Activated T-cell treated with anti-CD3 and anti-CD28 coated beads, Interleukin-2, amount 50 U/mL, for 72 hours (primary cell): ENCODE measurements at regions not wholly inside any gene's neighbourhood (a gene's known extent, or its start where the extent isn't known, plus 50 kb on each side); places are given as distances from the start of the nearest gene placed in this dataset.

ENCODE experiments used
- ATAC-seq, 2 donors: fragments of 150-1000 bp; cut with Tn5 transposase; replicated peaks in 1 of 2; 2 replicates each; pipeline ENCODE4 v1.10.0; 2021; ENCODE audit warnings: moderate library complexity in 2 of 2, mild to moderate bottlenecking in 1 of 2
- DNase-seq, 2 donors: peaks; one replicate each; pipeline ENCODE4 v3.0.0; 2021 to 2022; ENCODE audit warnings: mixed read lengths in 1 of 2
- H3K27ac Mint-ChIP-seq: one replicate; pipeline ENCODE4 v1.8.0; 2022; ENCODE audit warnings: mild to moderate bottlenecking, moderate library complexity, mixed read lengths
- H3K27me3 Mint-ChIP-seq: one replicate; pipeline ENCODE4 v1.8.0; 2022; ENCODE audit warnings: low read depth, mixed read lengths
- H3K36me3 Mint-ChIP-seq, 2 donors: one replicate each; pipeline ENCODE4 v1.8.0; 2022; ENCODE audit warnings: mixed read lengths in 2 of 2, mild to moderate bottlenecking in 1 of 2; ENCODE audit not compliant: insufficient read depth in 2 of 2
- H3K4me1 Mint-ChIP-seq: one replicate; pipeline ENCODE4 v1.8.0; 2022; ENCODE audit warnings: low read depth, mixed read lengths
- H3K4me3 Mint-ChIP-seq, 2 donors: one replicate each; pipeline ENCODE4 v1.8.0; 2022; ENCODE audit warnings: mild to moderate bottlenecking in 2 of 2, mixed read lengths in 2 of 2, moderate library complexity in 2 of 2
- H3K9me3 Mint-ChIP-seq, 2 donors: one replicate each; pipeline ENCODE4 v1.8.0; 2022; ENCODE audit warnings: mixed read lengths in 2 of 2

DNA sequence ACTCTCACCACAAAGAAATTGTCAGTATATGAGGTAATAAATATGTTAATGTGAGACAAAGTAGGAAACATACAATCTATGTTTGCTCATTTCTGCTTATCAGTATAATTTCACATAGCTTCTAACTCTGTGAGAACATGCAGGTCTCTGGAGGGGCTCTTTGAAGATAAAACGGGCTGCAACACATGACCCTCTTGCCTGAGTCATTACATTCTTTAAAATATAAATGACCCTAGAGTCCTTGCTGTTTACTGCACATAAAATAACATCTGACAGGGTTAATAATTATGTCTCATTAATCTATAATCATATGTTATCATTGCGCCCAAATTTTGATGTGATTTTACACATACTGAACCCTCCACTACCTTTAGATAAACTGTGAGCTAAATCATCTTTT, 681.5 kb downstream of the ARAP2 start:
- no peak overlapping the region for H3K4me3 Mint-ChIP-seq
- no peaks in the 10 kb centered on the region for H3K36me3 Mint-ChIP-seq
- no peak overlapping the region for H3K27ac Mint-ChIP-seq
- ATAC-seq (no peak), DNase-seq (no peak)
- H3K4me1 Mint-ChIP-seq: no peaks in the 10 kb centered on the region
- H3K9me3 Mint-ChIP-seq: peaks cover 0 to 3% of the 10 kb centered on the region in 2 donors
- no peaks in the 10 kb centered on the region for H3K27me3 Mint-ChIP-seq

DNA sequence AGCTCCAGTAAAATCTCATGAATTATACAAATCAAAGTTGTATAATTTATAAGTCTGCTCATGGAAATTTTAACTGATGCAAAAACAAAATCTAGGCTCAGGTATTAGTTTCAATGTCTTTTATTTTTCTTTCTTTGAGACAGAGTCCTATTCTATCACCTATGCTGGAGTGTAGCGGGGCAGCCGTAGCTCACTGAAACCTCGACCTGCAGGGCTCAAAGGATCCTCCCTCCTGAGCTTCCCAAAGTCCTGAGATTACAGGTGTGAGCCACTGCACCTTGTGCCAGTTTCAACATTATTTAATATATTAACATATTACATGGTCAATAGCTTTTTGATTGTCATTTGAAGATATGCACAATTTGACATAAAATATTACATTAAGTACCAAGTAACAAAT, 678.7 kb downstream of the ARAP2 start:
- no peak for DNase-seq
- Mint-ChIP-seq H3K27ac (no peak overlapping the region), H3K9me3 (peaks cover 2 to 4% of the 10 kb centered on the region in 2 donors), H3K4me1 (no peaks in the 10 kb centered on the region), H3K4me3 (no peak overlapping the region), H3K36me3 (no peaks in the 10 kb centered on the region), H3K27me3 (no peaks in the 10 kb centered on the region)
- no peak for ATAC-seq

DNA sequence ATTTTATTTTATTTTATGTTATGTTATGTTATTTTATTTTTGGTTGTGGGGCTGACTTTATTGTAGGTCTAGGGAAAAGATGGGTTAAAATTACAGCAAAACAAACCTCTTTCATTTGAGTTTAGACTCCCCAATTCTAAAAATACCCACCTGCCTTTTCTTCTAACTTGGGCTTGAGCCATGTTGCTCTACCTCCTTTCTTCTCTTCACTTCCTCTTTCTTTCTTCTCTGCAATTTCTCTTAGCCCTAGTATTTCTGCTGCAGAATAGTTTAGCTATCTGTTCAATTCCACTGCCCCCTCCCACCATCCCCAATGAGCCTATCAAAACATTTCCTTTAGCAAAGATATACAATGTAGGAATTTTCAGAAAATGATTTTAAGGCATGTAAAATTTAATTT, 653.3 kb downstream of the ARAP2 start:
- Mint-ChIP-seq H3K9me3 (peaks cover 0 to 5% of the 10 kb centered on the region in 2 donors), H3K36me3 (no peaks in the 10 kb centered on the region), H3K27me3 (no peaks in the 10 kb centered on the region), H3K4me1 (no peaks in the 10 kb centered on the region), H3K4me3 (no peak overlapping the region), H3K27ac (no peak overlapping the region)
- ATAC-seq (no peak), DNase-seq (no peak)

DNA sequence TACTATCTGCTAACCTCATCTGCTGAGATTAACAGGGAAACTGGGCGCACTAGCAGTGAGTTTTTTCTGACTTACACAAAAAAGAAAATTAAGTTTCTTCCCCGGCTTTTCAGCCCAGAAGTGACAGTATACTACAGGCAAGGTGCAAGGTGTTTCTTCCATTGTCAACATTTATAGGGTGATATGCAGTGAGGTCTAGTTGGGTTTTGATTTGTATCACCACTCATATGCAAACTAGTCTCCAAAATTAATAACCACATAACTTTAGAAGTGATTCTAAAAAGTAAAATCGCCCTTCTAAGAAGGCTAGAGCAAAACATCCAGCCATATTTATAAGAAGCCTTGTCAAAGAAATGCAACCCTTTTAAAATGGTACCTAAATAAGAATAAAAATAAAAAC, 640.1 kb downstream of the ARAP2 start:
- Mint-ChIP-seq H3K27ac (no peak overlapping the region), H3K4me3 (no peak overlapping the region), H3K36me3 (no peaks in the 10 kb centered on the region), H3K4me1 (no peaks in the 10 kb centered on the region), H3K27me3 (no peaks in the 10 kb centered on the region), H3K9me3 (peaks cover 2% of the 10 kb centered on the region in 2 donors)
- no peak for DNase-seq
- ATAC-seq: no peak

DNA sequence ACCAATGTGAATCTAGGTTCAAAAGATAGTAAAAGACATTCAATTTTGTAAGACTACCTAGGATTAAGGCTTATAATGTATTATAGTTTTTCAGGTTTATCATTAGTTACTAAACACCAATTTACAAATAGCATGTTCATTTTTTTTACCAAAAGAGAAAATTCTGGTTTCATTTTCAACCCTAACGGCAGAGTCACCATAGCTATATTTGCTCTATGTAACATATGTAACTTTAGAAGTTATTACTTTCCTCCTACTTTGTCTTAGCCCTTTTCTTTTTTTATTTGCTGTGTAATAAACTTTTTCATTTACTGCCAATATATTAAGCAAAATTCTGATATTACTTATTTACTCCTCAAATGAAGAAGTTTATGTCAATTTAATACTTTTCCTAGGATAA, 639.6 kb downstream of the ARAP2 start:
- Mint-ChIP-seq H3K4me1 (no peaks in the 10 kb centered on the region), H3K27me3 (no peaks in the 10 kb centered on the region), H3K36me3 (no peaks in the 10 kb centered on the region), H3K27ac (no peak overlapping the region), H3K9me3 (peaks cover 2 to 4% of the 10 kb centered on the region in 2 donors), H3K4me3 (no peak overlapping the region)
- ATAC-seq (no peak), DNase-seq (no peak)

DNA sequence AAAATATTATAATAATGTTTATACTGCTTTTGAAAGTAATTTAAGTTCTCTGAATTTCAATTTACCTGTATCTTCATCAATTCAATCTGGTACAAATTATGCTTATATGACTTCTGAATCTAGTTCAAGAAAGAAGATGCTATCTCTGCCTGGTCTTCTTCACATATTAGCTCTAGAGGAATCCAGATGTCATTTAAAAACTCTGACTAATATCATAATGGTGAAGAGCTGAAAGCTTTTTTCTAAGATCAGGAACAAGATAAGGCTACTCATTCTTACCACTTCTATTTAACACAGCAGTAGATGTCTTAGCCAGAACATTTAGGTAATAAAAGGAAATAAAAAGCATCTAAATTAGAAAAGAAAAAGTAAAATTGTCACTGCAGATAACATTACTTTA, 636.1 kb downstream of the ARAP2 start:
- Mint-ChIP-seq H3K27me3 (no peaks in the 10 kb centered on the region), H3K27ac (no peak overlapping the region), H3K4me3 (no peak overlapping the region), H3K36me3 (no peaks in the 10 kb centered on the region), H3K4me1 (no peaks in the 10 kb centered on the region), H3K9me3 (peaks cover 0 to 6% of the 10 kb centered on the region in 2 donors)
- DNase-seq: no peak
- ATAC-seq: no peak

DNA sequence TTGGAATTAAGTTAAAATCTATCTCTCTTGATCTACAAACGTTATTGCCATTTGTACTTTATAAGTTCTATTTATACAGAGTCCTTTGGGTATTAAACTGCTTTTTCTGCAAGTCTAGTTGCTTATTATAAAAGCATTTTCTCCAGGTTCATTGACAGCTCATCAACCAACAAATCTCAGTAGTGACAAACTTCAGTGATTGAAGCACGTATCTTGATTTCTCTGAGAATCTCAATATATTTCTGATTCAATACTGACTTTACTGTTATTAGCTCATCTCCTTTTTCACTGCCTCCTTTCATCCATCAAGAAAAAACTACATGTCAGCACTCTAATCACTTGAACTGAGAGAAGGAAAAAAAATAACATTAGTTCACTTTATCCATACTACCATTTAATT, 630.2 kb downstream of the ARAP2 start:
- no peaks in the 10 kb centered on the region for H3K4me1 Mint-ChIP-seq
- DNase-seq (no peak), ATAC-seq (no peak)
- no peaks in the 10 kb centered on the region for H3K36me3 Mint-ChIP-seq
- H3K27me3 Mint-ChIP-seq: no peaks in the 10 kb centered on the region
- H3K27ac Mint-ChIP-seq: no peak overlapping the region
- H3K9me3 Mint-ChIP-seq: peaks cover 0 to 4% of the 10 kb centered on the region in 2 donors
- H3K4me3 Mint-ChIP-seq: no peak overlapping the region

DNA sequence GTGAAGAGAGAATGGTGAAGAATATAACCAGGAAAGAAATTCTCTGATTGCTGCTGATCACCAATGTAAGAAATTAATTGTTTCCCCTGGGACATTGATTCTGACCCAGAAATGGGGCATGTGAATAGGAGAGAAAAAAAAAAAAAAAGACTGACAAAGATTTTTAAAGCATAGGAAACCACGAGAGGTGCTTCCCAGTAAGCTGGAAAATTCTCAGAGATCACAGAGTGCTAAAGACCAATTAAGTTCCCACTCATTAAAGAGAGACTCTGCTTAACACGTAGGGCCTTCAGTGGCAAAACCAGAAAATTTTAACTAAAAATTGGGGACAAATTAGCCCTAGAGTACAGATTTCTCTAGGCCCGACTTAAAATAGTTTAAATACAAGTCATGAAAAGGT, 604.4 kb downstream of the ARAP2 start:
- H3K27ac Mint-ChIP-seq: no peak overlapping the region
- no peaks in the 10 kb centered on the region for H3K4me1 Mint-ChIP-seq
- no peaks in the 10 kb centered on the region for H3K27me3 Mint-ChIP-seq
- ATAC-seq: no peak
- H3K36me3 Mint-ChIP-seq: no peaks in the 10 kb centered on the region
- peaks cover 1 to 3% of the 10 kb centered on the region in 2 donors for H3K9me3 Mint-ChIP-seq
- no peak overlapping the region for H3K4me3 Mint-ChIP-seq
- no peak for DNase-seq

DNA sequence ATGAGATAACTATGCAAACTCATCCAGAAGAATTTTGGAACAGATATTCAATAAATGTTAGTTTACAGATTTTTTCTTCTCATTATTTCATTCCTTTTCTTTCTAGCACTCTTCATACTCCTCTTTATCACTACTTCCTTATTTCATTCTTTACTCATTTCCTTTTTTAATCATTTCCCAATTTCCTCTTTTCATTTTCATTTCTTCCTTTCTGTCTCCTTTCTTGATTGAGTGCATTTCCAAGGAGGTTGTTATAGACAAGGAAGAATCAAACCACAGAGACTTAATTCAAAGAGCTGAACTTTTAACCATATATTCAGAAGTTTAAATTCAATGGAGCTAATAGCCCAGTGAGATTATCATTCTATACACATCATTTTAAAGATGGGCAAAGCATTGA, 600.7 kb downstream of the ARAP2 start:
- no peaks in the 10 kb centered on the region for H3K36me3 Mint-ChIP-seq
- ATAC-seq (no peak), DNase-seq (no peak)
- no peak overlapping the region for H3K4me3 Mint-ChIP-seq
- H3K27ac Mint-ChIP-seq: no peak overlapping the region
- H3K9me3 Mint-ChIP-seq: peaks cover 0 to 1% of the 10 kb centered on the region in 2 donors
- no peaks in the 10 kb centered on the region for H3K27me3 Mint-ChIP-seq
- no peaks in the 10 kb centered on the region for H3K4me1 Mint-ChIP-seq

DNA sequence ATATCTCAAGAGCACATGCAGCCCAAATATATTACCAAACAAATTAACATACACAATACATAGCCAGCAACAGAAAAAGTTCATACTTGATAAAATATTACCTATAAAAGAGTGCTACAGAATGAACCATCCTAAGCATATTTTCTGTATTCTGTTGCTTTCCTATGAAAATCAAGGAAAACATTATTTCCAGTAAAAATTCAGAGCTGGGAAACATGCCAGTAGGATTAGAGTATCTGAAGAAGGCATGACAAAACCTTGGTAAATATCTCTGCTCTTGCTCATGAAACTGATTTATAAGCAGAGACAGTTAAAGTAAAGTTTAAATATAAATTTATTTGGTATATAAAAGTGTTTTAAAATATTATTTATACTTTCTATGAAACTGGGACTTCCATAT, 599.7 kb downstream of the ARAP2 start:
- ATAC-seq: no peak
- no peak for DNase-seq
- Mint-ChIP-seq H3K27ac (no peak overlapping the region), H3K9me3 (peaks cover 0 to 1% of the 10 kb centered on the region in 2 donors), H3K36me3 (no peaks in the 10 kb centered on the region), H3K4me1 (no peaks in the 10 kb centered on the region), H3K4me3 (no peak overlapping the region), H3K27me3 (no peaks in the 10 kb centered on the region)

DNA sequence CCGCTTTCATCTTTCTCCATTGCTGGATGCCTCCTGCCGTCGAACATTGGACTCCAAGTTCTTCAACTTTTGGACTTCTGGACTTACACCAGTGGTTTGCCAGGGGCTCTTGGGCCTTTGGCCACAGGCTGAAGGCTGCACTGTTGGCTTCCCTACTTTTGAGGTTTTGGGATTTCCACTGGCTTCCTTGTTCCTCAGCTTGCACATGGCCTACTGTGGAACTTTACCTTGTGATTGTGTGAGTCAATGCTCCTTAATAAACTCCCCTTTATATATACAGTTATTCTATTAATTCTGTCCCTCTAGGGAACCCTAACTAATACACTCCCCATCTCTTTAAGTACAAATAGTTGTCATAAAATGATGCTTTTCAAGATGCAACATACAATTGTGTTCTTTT, 595.3 kb downstream of the ARAP2 start:
- H3K27ac Mint-ChIP-seq: no peak overlapping the region
- peaks cover 0 to 4% of the 10 kb centered on the region in 2 donors for H3K9me3 Mint-ChIP-seq
- H3K27me3 Mint-ChIP-seq: no peaks in the 10 kb centered on the region
- H3K4me1 Mint-ChIP-seq: no peaks in the 10 kb centered on the region
- no peaks in the 10 kb centered on the region for H3K36me3 Mint-ChIP-seq
- ATAC-seq: no peak
- no peak overlapping the region for H3K4me3 Mint-ChIP-seq
- no peak for DNase-seq

DNA sequence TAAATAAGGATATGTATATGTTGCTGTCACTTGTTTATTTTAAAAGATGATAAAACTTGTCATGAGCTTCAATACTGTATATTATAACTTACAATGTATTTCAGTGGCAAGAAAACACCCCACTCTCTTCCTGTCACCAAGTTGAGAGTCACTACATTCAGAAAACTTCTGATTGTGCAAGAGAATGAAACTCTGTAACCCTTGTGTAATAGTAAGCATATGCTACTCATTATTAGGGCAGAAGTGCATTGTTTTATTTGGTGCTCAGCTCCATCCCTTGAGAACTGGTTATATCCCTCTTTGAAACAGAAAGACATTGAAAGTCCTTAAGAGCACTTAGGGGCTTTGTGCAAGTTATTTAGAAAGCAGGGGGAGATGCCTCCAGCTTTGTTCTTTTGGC, 594.5 kb downstream of the ARAP2 start:
- Mint-ChIP-seq H3K9me3 (peaks cover 0 to 3% of the 10 kb centered on the region in 2 donors), H3K4me3 (no peak overlapping the region), H3K27ac (no peak overlapping the region), H3K27me3 (no peaks in the 10 kb centered on the region), H3K36me3 (no peaks in the 10 kb centered on the region), H3K4me1 (no peaks in the 10 kb centered on the region)
- no peak for DNase-seq
- ATAC-seq: no peak

DNA sequence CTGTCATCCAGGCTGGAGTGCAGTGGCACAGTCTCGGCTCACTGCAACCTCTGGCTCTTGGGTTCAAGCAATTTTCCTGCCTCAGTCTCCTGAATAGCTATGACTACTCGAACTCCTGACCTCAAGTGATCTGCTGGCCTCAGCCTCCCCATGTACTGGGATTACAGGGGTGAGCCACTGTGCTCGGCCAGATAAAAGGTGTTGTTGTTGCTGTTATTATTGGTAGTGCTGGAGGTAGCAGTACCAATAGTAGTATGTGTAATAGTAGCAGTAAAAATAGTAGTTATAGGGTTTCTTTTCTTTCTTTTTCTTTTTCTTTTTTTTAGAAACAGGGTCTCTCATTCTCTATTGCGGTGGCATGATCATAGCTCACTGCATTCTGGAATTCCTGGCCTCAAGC, 592.1 kb downstream of the ARAP2 start:
- H3K27ac Mint-ChIP-seq: no peak overlapping the region

DNA sequence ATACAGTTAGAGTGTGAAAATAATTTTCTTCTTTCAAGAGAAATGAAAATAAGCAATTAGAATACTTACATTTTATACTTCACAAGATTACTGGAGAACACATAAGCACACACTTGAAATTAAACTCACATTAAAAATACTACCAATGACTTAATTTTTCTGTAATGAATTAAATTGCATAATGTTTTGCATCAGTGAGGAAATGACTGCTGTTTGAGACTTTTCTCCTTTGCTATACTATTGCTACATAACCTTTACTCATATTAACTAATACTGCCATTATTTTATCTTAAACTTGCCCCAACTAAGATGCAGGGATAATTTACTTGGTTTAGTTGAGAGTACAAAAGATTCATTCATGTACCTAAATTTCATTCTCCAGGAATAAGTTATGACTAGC, 590.9 kb downstream of the ARAP2 start:
- no peak for ATAC-seq

More for the DNA sequence above, 592.1 kb downstream of the ARAP2 start:
- DNase-seq (no peak), ATAC-seq (no peak)
- Mint-ChIP-seq H3K27me3 (no peaks in the 10 kb centered on the region), H3K4me3 (no peak overlapping the region), H3K36me3 (no peaks in the 10 kb centered on the region), H3K4me1 (no peaks in the 10 kb centered on the region), H3K9me3 (peaks cover 0 to 3% of the 10 kb centered on the region in 2 donors)

More for the DNA sequence above, 590.9 kb downstream of the ARAP2 start:
- no peaks in the 10 kb centered on the region for H3K4me1 Mint-ChIP-seq
- H3K36me3 Mint-ChIP-seq: no peaks in the 10 kb centered on the region
- H3K27ac Mint-ChIP-seq: no peak overlapping the region
- DNase-seq: no peak
- H3K27me3 Mint-ChIP-seq: no peaks in the 10 kb centered on the region
- no peak overlapping the region for H3K4me3 Mint-ChIP-seq
- H3K9me3 Mint-ChIP-seq: peaks cover 0 to 3% of the 10 kb centered on the region in 2 donors
